GM12872 (cell line): ENCODE measurements at regions not wholly inside any gene's neighbourhood (a gene's known extent, or its start where the extent isn't known, plus 50 kb on each side); places are given as distances from the start of the nearest gene placed in this dataset.

Experiments used
- CTCF ChIP-seq: IDR thresholded peaks from 3 replicates; pipeline ENCODE4 v1.5.1; 2011; ENCODE audit warnings: low read depth, mild to moderate bottlenecking, low read length, moderate library complexity; ENCODE audit not compliant: insufficient read depth

- TF ChIP-seq CTCF: no peak
Observed at GRCh38 chr3:161602475-161602874, 105.9 kb downstream of the OTOL1 start.

- TF ChIP-seq CTCF: no peak
Observed at GRCh38 chr3:161602918-161603317, 106.3 kb downstream of the OTOL1 start.

- no peak for TF ChIP-seq CTCF
Observed at GRCh38 chr3:161607056-161607455, 110.4 kb downstream of the OTOL1 start.

- TF ChIP-seq CTCF: no peak
Observed at GRCh38 chr3:161619351-161619750, 122.7 kb downstream of the OTOL1 start.

GRCh38 chr3:161630794-161631193 is 134.2 kb downstream of the OTOL1 start:
- no peak for TF ChIP-seq CTCF

- no peak for TF ChIP-seq CTCF
Observed at GRCh38 chr3:161631536-161631935, 134.9 kb downstream of the OTOL1 start.

- TF ChIP-seq CTCF: no peak
Observed at GRCh38 chr3:161637559-161637958, 141.0 kb downstream of the OTOL1 start.

- no peak for TF ChIP-seq CTCF
Observed at GRCh38 chr3:161640181-161640580, 143.6 kb downstream of the OTOL1 start.
